B cell (primary cell): ENCODE measurements at regions not wholly inside any gene's neighbourhood (a gene's known extent, or its start where the extent isn't known, plus 50 kb on each side); places are given as distances from the start of the nearest gene placed in this dataset.

Experiments used
- CTCF ChIP-seq: fragments of 200-600 bp; IDR thresholded peaks from one replicate; pipeline ENCODE4 v1.8.0; 2022; ENCODE audit warnings: antibody characterized with exemption, mild to moderate bottlenecking
- EZH2 ChIP-seq: IDR thresholded peaks from 2 replicates; pipeline ENCODE4 v1.6.1; 2012; ENCODE audit warnings: borderline replicate concordance, low read depth, mild to moderate bottlenecking, moderate library complexity, low read length; ENCODE audit not compliant: insufficient read depth, poor library complexity, severe bottlenecking

- TF ChIP-seq CTCF (no peak), EZH2 (no peak)
Observed at GRCh38 chr4:100100985-100101384, 89.3 kb downstream of the DDIT4L start.
